Spleen (tissue), 11 donors: ENCODE measurements at regions not wholly inside any gene's neighbourhood (a gene's known extent, or its start where the extent isn't known, plus 50 kb on each side); places are given as distances from the start of the nearest gene placed in this dataset.

Source experiments
- DNase-seq: peaks from one replicate; pipeline ENCODE4 v3.0.0-alpha.2; 2020
- H3K27ac ChIP-seq, 8 donors: fragments of 200-600 bp; sonication (generic) in 7 of 8; 1 replicate in 4 of 8; 2 replicates in 4 of 8; pipeline versions ENCODE4 v1.5.0 to v1.8.0; 2016 to 2021; ENCODE audit warnings: inconsistent platforms in 4 of 8, mild to moderate bottlenecking in 4 of 8, moderate library complexity in 1 of 8
- H3K27me3 ChIP-seq, 7 donors: fragments of 200-600 bp; sonication (generic) in 6 of 7; replicated peaks in 1 of 7; 1 replicate in 4 of 7; 2 replicates in 3 of 7; pipeline versions ENCODE4 v1.5.0 to v1.8.0; 2016 to 2021; ENCODE audit warnings: inconsistent platforms in 3 of 7, mild to moderate bottlenecking in 1 of 7
- H3K36me3 ChIP-seq, 6 donors: fragments of 200-600 bp; sonication (generic) in 5 of 6; 1 replicate in 4 of 6; 2 replicates in 2 of 6; pipeline versions ENCODE4 v1.5.0 to v1.8.0; 2016 to 2021; ENCODE audit warnings: inconsistent platforms in 2 of 6
- H3K4me1 ChIP-seq, 6 donors: fragments of 200-600 bp; sonication (generic) in 5 of 6; 1 replicate in 3 of 6; 2 replicates in 3 of 6; pipeline versions ENCODE4 v1.5.0 to v1.8.0; 2016 to 2021; ENCODE audit warnings: inconsistent platforms in 3 of 6
- H3K4me3 ChIP-seq, 8 donors: fragments of 200-600 bp; sonication (generic) in 7 of 8; 1 replicate in 4 of 8; 2 replicates in 4 of 8; pipeline versions ENCODE4 v1.5.0 to v1.8.0; 2016 to 2021; ENCODE audit warnings: inconsistent platforms in 4 of 8, mild to moderate bottlenecking in 4 of 8, moderate library complexity in 2 of 8
- H3K9me3 ChIP-seq, 8 donors: fragments of 200-600 bp; sonication (generic) in 7 of 8; 1 replicate in 4 of 8; 2 replicates in 4 of 8; pipeline versions ENCODE4 v1.5.0 to v1.8.0; 2016 to 2021; ENCODE audit warnings: inconsistent platforms in 4 of 8
- POLR2A ChIP-seq, 3 donors: fragments of 450-650 bp; IDR thresholded peaks; one replicate each; pipeline ENCODE4 v1.5.1; 2017; ENCODE audit warnings: antibody characterized with exemption in 3 of 3, mild to moderate bottlenecking in 1 of 3
- POLR2AphosphoS5 ChIP-seq, 3 donors: sonication (generic); formaldehyde crosslinking; IDR thresholded peaks; one replicate each; pipeline ENCODE4 v1.5.1; 2017; ENCODE audit warnings: antibody characterized with exemption in 3 of 3
- WGBS, 5 donors: extraction: QIAGEN DNeasy Blood & Tissue Kit in 3 of 5; methylation state at CpG; one replicate each; pipeline versions ENCODE4 v1.1.5 to v1.1.7; 2013 to 2018; 5-methylcytosine and 5-hydroxymethylcytosine counted together
- intact Hi-C: fragments of 100-400 bp; cut with DNase I; formaldehyde crosslinking; loops from one replicate; pipeline ENCODE4 v1.15.0; 2023; ENCODE audit warnings: low total_unique reads
- TF ChIP-seq, protein P1 (sequence below), 11 experiments: fragments of 200-600 bp in 7 of 11; fragments of 450-650 bp in 4 of 11; sonication (generic) in 4 of 11; IDR thresholded peaks in 8 of 11; conservative IDR thresholded peaks in 3 of 11; 1 replicate in 7 of 11; 2 replicates in 4 of 11; pipeline versions ENCODE4 v1.4.0 to v1.8.0; 2016 to 2021; ENCODE audit warnings: antibody characterized with exemption in 11 of 11, inconsistent platforms in 4 of 11, mild to moderate bottlenecking in 1 of 11
- donor health status: healthy with polysubstance abuse.
- donor health status: DM: no; HTN: no; CAD: no; lungs with moderate emphysema.
- donor health status: DM: no; HTN: no; CAD: no.
- donor health status: Bipolar disorder and iron deficiency.
- donor health status: healthy.
- donor health status: DM: no; HTN: no; CAD: no.
- donor health status: DM: yes; HTN: yes; CAD: no.

DNA sequence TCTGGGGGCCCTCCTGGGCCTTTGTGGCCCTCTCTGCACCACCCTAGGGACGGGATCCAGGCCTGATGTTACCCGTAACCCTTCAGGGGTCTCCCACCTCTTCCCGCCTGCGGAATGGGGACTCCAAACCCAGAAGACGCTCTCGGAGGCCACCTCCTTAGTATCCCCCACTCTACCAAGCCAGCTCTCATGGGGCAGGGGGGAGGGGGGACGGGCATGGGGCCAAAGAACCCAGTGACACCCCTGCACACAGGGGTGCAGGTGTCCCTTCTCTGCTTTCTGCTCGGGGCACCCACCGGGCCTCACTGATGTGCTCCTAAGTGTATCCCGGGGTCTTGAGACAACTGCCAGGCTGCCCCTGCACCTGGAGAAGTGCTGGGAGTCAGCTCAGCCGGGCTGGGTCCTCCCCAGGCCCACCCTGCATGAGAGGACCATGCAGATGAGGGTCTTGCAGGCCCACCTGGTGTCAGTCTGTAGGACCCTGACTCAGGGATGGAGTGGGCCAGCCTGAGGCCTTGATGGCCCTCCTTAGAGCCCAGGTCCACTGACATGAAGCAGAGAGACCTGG, 176.9 kb downstream of the IGLL1 start:
- TF ChIP-seq, protein P1, sequence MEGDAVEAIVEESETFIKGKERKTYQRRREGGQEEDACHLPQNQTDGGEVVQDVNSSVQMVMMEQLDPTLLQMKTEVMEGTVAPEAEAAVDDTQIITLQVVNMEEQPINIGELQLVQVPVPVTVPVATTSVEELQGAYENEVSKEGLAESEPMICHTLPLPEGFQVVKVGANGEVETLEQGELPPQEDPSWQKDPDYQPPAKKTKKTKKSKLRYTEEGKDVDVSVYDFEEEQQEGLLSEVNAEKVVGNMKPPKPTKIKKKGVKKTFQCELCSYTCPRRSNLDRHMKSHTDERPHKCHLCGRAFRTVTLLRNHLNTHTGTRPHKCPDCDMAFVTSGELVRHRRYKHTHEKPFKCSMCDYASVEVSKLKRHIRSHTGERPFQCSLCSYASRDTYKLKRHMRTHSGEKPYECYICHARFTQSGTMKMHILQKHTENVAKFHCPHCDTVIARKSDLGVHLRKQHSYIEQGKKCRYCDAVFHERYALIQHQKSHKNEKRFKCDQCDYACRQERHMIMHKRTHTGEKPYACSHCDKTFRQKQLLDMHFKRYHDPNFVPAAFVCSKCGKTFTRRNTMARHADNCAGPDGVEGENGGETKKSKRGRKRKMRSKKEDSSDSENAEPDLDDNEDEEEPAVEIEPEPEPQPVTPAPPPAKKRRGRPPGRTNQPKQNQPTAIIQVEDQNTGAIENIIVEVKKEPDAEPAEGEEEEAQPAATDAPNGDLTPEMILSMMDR (IDR thresholded peaks at IDR 0.05 in 8 of 11, conservative IDR thresholded peaks at IDR 0.05 in 3 of 11) = no peak
- TF ChIP-seq POLR2A (IDR thresholded peaks at IDR 0.05) (no peak), POLR2AphosphoS5 (IDR thresholded peaks at IDR 0.05) (no peak)
- 88 to 98% (median 91%) methylated on average over 10 to 11 of the region's 11 CpGs for WGBS, 5 donors
- H3K4me1 ChIP-seq = peaks cover 0 to 12% (median 2%) of the 10 kb centered on the region in 6 donors
- peak; percentile 62 for DNase-seq
- H3K27ac ChIP-seq = no peak overlapping the region
- H3K36me3 ChIP-seq = no peaks in the 10 kb centered on the region
- intact Hi-C loops = loop anchor here (10.0 kb wide), 1 partner anchor 132 kb away; no protein-coding TSS in a partner anchor
- peaks cover 0 to 60% (median 0%) of the 10 kb centered on the region in 7 donors for H3K27me3 ChIP-seq
- no peaks in the 10 kb centered on the region for H3K9me3 ChIP-seq
- peak overlapping the region in 1 of 8 donors; percentile 67 for H3K4me3 ChIP-seq

DNA sequence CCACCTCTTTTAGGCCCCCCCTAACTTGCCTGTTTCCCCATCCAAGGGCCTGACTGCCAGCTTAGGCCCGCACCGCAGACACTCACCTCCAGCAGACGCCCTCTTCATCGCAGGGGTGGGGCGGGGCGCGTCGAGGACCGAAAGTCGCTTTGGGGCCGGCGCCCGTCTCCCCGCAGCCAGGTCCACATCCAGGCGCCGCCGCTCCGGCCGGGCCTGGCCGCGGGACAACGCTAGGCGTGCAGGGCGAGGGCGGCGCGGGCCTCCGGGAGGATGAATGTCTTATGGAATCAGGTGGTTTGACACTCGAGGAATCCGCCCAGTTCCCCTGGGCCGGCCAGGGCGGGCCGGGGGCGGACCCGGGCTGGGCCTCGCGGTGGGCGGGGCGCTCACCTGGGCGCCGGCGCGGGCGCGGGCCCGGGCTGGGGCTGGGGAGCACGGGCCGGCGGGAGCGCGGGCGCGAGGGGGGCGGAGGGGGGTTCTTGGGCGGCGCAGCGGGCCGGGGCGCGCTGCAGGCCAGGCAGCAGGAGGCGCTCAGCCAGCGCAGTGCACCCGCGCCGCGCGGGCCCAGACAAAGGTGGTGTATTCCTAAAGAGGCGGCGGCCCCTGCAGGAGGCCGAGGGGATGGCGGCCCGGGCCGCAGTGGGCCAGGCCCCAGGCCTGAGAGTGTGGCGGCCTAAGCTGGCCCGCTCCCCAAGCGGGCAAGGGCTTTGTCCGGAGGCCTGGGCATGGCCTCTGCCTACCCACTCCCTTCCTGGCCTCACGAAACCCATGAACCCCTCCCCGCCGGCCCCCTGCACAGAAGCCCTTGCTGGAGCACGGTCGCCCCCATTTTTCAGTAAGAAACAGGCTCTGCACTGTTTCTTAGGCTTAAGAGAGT, 177.6 kb downstream of the IGLL1 start:
- no peaks in the 10 kb centered on the region for H3K9me3 ChIP-seq
- peaks cover 0 to 60% (median 0%) of the 10 kb centered on the region in 7 donors for H3K27me3 ChIP-seq
- intact Hi-C loops = loop anchor here (10.0 kb wide), 1 partner anchor 132 kb away; no protein-coding TSS in a partner anchor
- H3K27ac ChIP-seq = no peak overlapping the region
- H3K4me3 ChIP-seq = peak overlapping the region in 6 of 8 donors; percentile 24 to 67 (median 32)
- peak; percentile 88 for DNase-seq
- TF ChIP-seq POLR2A (IDR thresholded peaks at IDR 0.05) (no peak), POLR2AphosphoS5 (IDR thresholded peaks at IDR 0.05) (no peak)
- TF ChIP-seq, protein P1 (IDR thresholded peaks at IDR 0.05 in 8 of 11, conservative IDR thresholded peaks at IDR 0.05 in 3 of 11) = peak in 9 of 11 experiments; percentile 23 to 73 (median 61)
- peaks cover 0 to 12% (median 2%) of the 10 kb centered on the region in 6 donors for H3K4me1 ChIP-seq
- no peaks in the 10 kb centered on the region for H3K36me3 ChIP-seq
- WGBS, 5 donors = 6 to 16% (median 10%) methylated on average over 15 to 82 of the region's 82 CpGs; no CpG with 5 or more reads in 1 of the 5 donors

DNA sequence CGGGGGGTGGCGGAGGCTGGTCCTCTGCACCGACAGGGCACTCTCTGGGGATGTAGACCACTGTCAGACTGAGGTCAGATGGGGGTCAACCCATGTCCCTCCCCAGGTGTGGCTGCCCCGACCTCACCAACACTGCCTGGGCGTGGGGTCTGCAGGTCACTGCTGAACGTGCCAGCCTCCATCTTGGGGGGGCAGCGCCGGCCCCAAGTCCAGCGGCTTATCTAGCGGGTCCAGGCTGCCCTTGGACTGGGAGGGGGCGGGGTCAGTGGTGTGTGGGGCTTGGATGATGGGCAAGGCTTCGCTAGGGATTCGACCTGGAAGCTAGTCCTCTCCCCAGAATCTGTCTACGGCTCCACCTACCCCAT, 178.2 kb downstream of the IGLL1 start:
- peak; percentile 77 for DNase-seq
- intact Hi-C loops = loop anchor here (10.0 kb wide), 1 partner anchor 133 kb away; no protein-coding TSS in a partner anchor
- TF ChIP-seq, protein P1 (IDR thresholded peaks at IDR 0.05 in 8 of 11, conservative IDR thresholded peaks at IDR 0.05 in 3 of 11) = no peak
- TF ChIP-seq POLR2A (IDR thresholded peaks at IDR 0.05) (no peak), POLR2AphosphoS5 (IDR thresholded peaks at IDR 0.05) (no peak)
- Histone ChIP-seq H3K4me3 (peak overlapping the region in 6 of 8 donors; percentile 24 to 67 (median 32)), H3K36me3 (no peaks in the 10 kb centered on the region), H3K4me1 (peaks cover 0 to 12% (median 2%) of the 10 kb centered on the region in 6 donors), H3K9me3 (no peaks in the 10 kb centered on the region), H3K27me3 (peaks cover 0 to 60% (median 0%) of the 10 kb centered on the region in 7 donors), H3K27ac (no peak overlapping the region)
- WGBS, 5 donors = 68 to 87% (median 76%) methylated on average over 11 to 14 of the region's 14 CpGs
